ENCODE measurements at regions not wholly inside any gene's neighbourhood (a gene's known extent, or its start where the extent isn't known, plus 50 kb on each side); places are given as distances from the start of the nearest gene placed in this dataset.

GRCh38 chr2:157194844-157195243 is 62.7 kb upstream of the GALNT5 start (continued):
- TF ChIP-seq ZNF462 (CRISPR knock-in tag; IDR thresholded peaks at IDR 0.05) (no peak), NANOG (IDR thresholded peaks at IDR 0.05; ENCODE audit: borderline replicate concordance) (no peak), ZNF114 (CRISPR knock-in tag; IDR thresholded peaks at IDR 0.05) (no peak)

GRCh38 chr2:157196956-157197355 is 60.5 kb upstream of the GALNT5 start:
- H3K4me1 ChIP-seq (ENCODE audit: insufficient read depth), result no peaks in the 10 kb centered on the region
- no peak overlapping the region for H3K27ac ChIP-seq (ENCODE audit: low read depth)
- H3K4me2 ChIP-seq, result no peak overlapping the region
- no peaks in the 10 kb centered on the region for H3K27me3 ChIP-seq (ENCODE audit: insufficient read depth)
- Mint-ChIP-seq H3K4me3 (no peak overlapping the region), H3K27me3 (ENCODE audit: insufficient read depth, low read depth, poor library complexity) (no peaks in the 10 kb centered on the region), H3K27ac (no peak overlapping the region), H3K36me3 (ENCODE audit: low read depth) (no peaks in the 10 kb centered on the region), H3K4me1 (peaks cover 4% of the 10 kb centered on the region; the same call in 2 of the 3 replicates), H3K9me3 (no peaks in the 10 kb centered on the region)
- no peaks in the 10 kb centered on the region for H3K9me2 ChIP-seq (ENCODE audit: insufficient read depth)
- peak; percentile 35 for DNase-seq (ENCODE audit: low spot score)
- no peaks in the 10 kb centered on the region for H3F3A ChIP-seq (replicated peaks; ENCODE audit: low read depth)
- no peaks in the 10 kb centered on the region for H3K36me3 ChIP-seq (ENCODE audit: insufficient read depth)
- ATAC-seq, result peak; percentile 69
- H3K79me2 ChIP-seq (replicated peaks; ENCODE audit: insufficient read depth), result no peaks in the 10 kb centered on the region
- H2AFZ ChIP-seq, result no peak overlapping the region
- no peak overlapping the region for H3K4me3 ChIP-seq
- H4K20me1 ChIP-seq (replicated peaks; ENCODE audit: insufficient read depth), result no peaks in the 10 kb centered on the region
- TF ChIP-seq STAT1 (IDR thresholded peaks at IDR 0.05; ENCODE audit: unreplicated experiment), result no peak
- TF ChIP-seq ETS1 (IDR thresholded peaks at IDR 0.05), result no peak
- no peak for TF ChIP-seq REST (IDR thresholded peaks at IDR 0.05; ENCODE audit: unreplicated experiment)
